SK-N-MC (cell line): ENCODE measurements at regions not wholly inside any gene's neighbourhood (a gene's known extent, or its start where the extent isn't known, plus 50 kb on each side); places are given as distances from the start of the nearest gene placed in this dataset.

Experiments
- EZH2 ChIP-seq: fragments of 200-600 bp; sonication (generic); IDR thresholded peaks from one replicate; pipeline ENCODE4 v1.6.1; 2017; ENCODE audit warnings: antibody characterized with exemption
- FOXP2 ChIP-seq: optimal IDR thresholded peaks from 2 replicates; pipeline ENCODE3; 2011; ENCODE audit warnings: mild to moderate bottlenecking, moderate library complexity; ENCODE audit not compliant: insufficient read depth; ENCODE audit errors: extremely low read length, control extremely low read depth
- POLR2AphosphoS5 ChIP-seq: IDR thresholded peaks from 2 replicates; pipeline ENCODE4 v1.6.1; 2012; ENCODE audit warnings: mild to moderate bottlenecking, low read depth, low read length, borderline replicate concordance

- no peak for TF ChIP-seq POLR2AphosphoS5
- TF ChIP-seq EZH2: no peak
- TF ChIP-seq FOXP2: no peak
Measured at GRCh38 chr6:9982215-9982614, 432.7 kb downstream of the TFAP2A start.
